22Rv1 (cell line): ENCODE measurements at regions not wholly inside any gene's neighbourhood (a gene's known extent, or its start where the extent isn't known, plus 50 kb on each side); places are given as distances from the start of the nearest gene placed in this dataset.

Experiments
- CTCF ChIP-seq: fragments of 450-650 bp; IDR thresholded peaks from 2 replicates; pipeline ENCODE4 v1.5.1; 2017; ENCODE audit warnings: mild to moderate bottlenecking
- ZFX ChIP-seq: fragments of 450-650 bp; IDR thresholded peaks from 2 replicates; pipeline ENCODE4 v1.6.1; 2017; ENCODE audit warnings: antibody characterized with exemption, borderline replicate concordance

DNA sequence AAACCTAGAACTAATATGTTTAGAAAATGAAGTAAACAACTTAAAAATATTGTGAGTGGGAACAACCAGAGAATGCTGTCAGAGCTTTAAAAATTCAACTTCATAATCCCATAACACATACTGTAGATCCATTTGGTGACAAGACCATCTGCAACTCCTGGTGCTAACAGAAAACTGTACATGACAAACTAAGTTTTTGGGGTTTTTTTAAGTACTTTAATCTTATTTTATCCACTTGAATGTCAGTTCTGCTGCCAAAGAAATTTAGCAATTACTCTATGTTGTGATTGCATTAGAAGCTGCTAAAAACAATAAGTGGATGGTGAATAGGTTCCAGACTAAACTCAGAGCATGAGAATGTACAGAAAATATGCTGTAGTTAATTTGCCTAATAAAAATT, 345.4 kb downstream of the COL12A1 start:
- TF ChIP-seq CTCF, result no peak
- no peak for TF ChIP-seq ZFX
